ENCODE measurements at regions not wholly inside any gene's neighbourhood (a gene's known extent, or its start where the extent isn't known, plus 50 kb on each side); places are given as distances from the start of the nearest gene placed in this dataset.

GRCh38 chr1:195054217-195054687 lies 1554.0 kb downstream of the KCNT2 start:
- no peak overlapping the region for H2AFZ ChIP-seq (ENCODE audit: low read depth, low read length, poor library complexity, severe bottlenecking)
- DNase-seq (ENCODE audit: low read depth, low spot score) (no peak), ATAC-seq (no peak)
- ChIA-PET POLR2A (no interaction called here), CTCF (no interaction called here), RAD21 (ENCODE audit: low non-redundant PET in 1 of 2, low total read pairs in 2 of 2, uncharacterized antibody in 2 of 2, unreplicated experiment in 2 of 2) (no interaction called here)
- H4K20me1 ChIP-seq (ENCODE audit: insufficient read depth), result no peaks in the 10 kb centered on the region
- no peaks in the 10 kb centered on the region for H3K9me2 ChIP-seq (ENCODE audit: insufficient read depth)
- no peaks in the 10 kb centered on the region for H3K36me3 ChIP-seq (ENCODE audit: control insufficient read depth in 1 of 2, insufficient read depth in 2 of 2, low read length in 2 of 2)
- H3K27ac ChIP-seq (ENCODE audit: low read depth, low read length), result no peak overlapping the region
- no peaks in the 10 kb centered on the region for H3K27me3 ChIP-seq (ENCODE audit: insufficient read depth, low read length)
- no TSS peak for BruUV-seq (replicated peaks)
- TF ChIP-seq YY1 (IDR thresholded peaks at IDR 0.05; ENCODE audit: extremely low read depth, insufficient replicate concordance, low read depth, low read length), result no peak
- TF ChIP-seq SP1 (IDR thresholded peaks at IDR 0.05; ENCODE audit: low read depth), result no peak
- TF ChIP-seq FOSL1 (IDR thresholded peaks at IDR 0.05; ENCODE audit: low read depth), result no peak
- TF ChIP-seq SRF (IDR thresholded peaks at IDR 0.05; ENCODE audit: low read depth), result no peak
- no peak for TF ChIP-seq POLR2AphosphoS5 (IDR thresholded peaks at IDR 0.05; ENCODE audit: low read depth, low read length)
- TF ChIP-seq SIN3A (IDR thresholded peaks at IDR 0.05; ENCODE audit: low read depth), result no peak
- no peak for TF ChIP-seq CBX3 (IDR thresholded peaks at IDR 0.05; ENCODE audit: low read depth)
- TF ChIP-seq JUND (IDR thresholded peaks at IDR 0.05), result no peak
- no peak for TF ChIP-seq REST (IDR thresholded peaks at IDR 0.05; ENCODE audit: low read depth)
- no peak overlapping the region for H3K4me3 ChIP-seq (replicated peaks in 1 of 2; ENCODE audit: low read depth in 1 of 2, low read length in 2 of 2)
- intact Hi-C loops (cut with micrococcal nuclease), result no loop called here
- no peak overlapping the region for H3K9ac ChIP-seq (ENCODE audit: low read length)
- H3K79me2 ChIP-seq (ENCODE audit: insufficient read depth, low read length), result no peaks in the 10 kb centered on the region
- H3K4me2 ChIP-seq (ENCODE audit: low read length), result no peak overlapping the region
- no peaks in the 10 kb centered on the region for H3K4me1 ChIP-seq (ENCODE audit: control insufficient read depth in 1 of 2, insufficient read depth in 2 of 2, low read length in 2 of 2)
- no peaks in the 10 kb centered on the region for H3K9me3 ChIP-seq (ENCODE audit: control insufficient read depth in 1 of 2, insufficient read depth in 1 of 2, low read depth in 1 of 2, low read length in 2 of 2)

All from HCT116 (cell line).